ENCODE measurements at regions not wholly inside any gene's neighbourhood (a gene's known extent, or its start where the extent isn't known, plus 50 kb on each side); places are given as distances from the start of the nearest gene placed in this dataset.
"Not testable (repeated sequence)": the region's sequence is repeated elsewhere in the genome, so short reads cannot be mapped to it uniquely, and the experiment has no call there.

DNA sequence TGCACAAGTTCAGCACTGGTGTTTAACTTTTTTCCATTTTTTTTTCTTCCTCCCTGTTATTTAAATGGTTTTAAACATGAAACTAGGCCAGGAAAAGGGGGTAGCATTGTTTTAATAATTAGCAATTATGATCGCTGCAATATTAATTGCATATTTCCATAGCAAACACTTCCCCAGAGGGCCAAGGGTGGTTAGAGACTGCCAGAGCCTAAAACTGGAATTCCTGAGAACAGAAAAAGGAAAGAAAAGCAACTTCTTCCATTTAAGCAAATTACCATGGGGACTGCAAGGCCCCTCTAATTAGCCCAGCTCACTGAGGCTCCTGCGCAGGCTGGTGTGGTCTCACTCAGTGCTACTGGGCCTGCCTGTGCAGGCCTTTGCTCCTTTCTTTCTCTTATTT, 201.5 kb downstream of the SMAD2 start:
- DNase-seq (ENCODE audit: low read depth in 2 of 2), result no peak

GRCh38 chr18:47727409-47727808, 203.1 kb downstream of the SMAD2 start:
- no peak for DNase-seq (ENCODE audit: low read depth in 2 of 2)

- DNase-seq (ENCODE audit: low read depth in 2 of 2), result no peak
Measured at GRCh38 chr18:47726550-47726949, 203.9 kb downstream of the SMAD2 start.

GRCh38 chr18:47725656-47726055, 204.8 kb downstream of the SMAD2 start:
- no peak for DNase-seq (ENCODE audit: low read depth in 2 of 2)

- no peak for DNase-seq (ENCODE audit: low read depth in 2 of 2)
Measured at GRCh38 chr18:47724186-47724975, 206.1 kb downstream of the SMAD2 start.

DNA sequence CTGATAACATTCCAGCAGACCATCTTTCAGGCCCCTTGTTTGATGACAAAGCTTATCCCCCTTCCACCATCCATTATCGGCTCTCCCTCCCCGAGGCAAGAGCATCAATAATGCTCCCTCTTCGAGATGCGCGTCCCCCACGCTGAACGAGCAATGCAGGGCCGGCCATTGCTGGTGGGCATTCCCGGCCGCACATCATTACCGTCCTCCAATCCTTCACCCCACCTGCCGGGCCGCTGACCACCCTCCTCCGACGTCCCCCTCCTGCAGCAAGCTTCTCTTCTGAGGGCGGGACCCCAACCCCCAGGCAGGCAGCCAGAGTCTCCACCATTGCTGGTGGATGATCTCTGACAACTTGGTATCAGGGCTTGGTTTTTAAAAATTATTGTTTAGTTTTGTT, 208.6 kb downstream of the SMAD2 start:
- DNase-seq (ENCODE audit: low read depth in 2 of 2), result no peak

DNA sequence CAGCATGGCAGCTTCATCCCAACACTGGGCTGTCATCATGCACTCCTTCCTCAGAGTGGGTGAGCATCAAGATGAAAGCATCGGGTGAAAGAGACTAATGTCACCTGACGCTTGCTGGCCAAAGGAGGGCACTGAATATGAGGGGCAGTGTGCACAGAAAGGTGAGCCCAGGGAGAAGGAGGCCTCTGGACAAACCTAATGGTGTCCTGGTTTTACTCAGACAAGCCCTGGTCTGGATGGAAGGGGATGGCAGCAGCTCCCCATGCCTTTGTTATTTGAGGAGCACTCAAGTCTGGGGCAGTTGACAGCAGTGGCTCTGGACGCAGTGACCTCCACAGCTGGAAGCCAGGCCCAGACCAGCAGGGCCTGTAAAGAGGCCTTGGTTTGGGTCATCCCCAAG, 209.7 kb downstream of the SMAD2 start:
- DNase-seq (ENCODE audit: low read depth in 2 of 2), result no peak

DNA sequence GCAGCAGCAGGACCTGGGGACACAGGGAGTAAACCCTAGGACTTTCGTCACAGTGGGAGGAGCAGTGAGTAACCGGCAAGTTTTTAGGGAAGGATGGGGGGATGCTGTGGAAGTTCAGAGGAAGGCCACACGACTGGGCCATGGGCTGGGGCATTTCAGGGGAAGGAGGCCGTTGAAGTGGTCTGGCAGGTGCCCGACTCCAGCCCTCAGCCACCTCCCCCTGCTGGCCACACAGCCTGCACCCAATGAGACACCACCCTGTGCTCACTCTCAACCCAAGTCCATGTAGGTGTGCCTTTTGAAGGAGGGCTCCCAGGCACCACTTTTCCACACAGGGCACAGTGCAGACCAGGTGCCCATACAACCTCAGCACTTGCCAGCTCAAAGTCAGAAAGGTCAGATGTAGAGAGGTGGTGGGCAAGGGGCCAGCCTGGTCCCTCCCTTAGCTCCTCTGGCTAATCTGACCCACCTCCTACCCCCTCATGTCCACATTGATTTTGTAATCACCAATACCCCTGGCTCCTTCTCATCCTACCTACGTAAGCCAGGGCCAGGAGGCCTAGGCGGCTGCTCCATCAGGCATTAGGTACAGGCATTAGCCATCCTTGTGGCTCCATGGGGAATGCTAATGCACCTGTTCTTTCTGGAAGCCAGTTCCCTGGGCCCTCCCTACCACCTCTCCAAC, 211.2 kb downstream of the SMAD2 start:
- no peak for DNase-seq (ENCODE audit: low read depth in 2 of 2)

- no peak for DNase-seq (ENCODE audit: low read depth in 2 of 2)
Measured at GRCh38 chr18:47718646-47719045, 211.8 kb downstream of the SMAD2 start.

DNA sequence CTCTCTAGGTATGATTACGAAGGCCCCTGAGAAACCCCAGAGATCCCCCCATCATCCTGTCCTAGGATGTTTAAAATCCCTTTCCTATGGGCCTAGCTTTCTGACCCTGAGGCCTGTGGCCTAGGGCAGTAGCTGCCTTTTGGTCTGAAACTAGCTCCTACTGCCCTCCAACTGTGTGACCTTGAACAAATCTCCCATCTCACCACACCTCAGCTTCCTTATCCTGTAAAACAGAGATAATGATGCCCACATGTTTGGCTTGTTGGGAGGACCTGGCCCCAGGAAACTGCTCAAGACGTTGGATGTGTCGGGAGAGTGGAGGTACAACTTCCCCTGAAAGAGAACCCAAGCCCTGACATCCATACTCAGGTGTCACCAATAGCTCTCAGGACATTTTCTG, 213.2 kb downstream of the SMAD2 start:
- DNase-seq (ENCODE audit: low read depth in 2 of 2), result no peak

- DNase-seq (ENCODE audit: low read depth in 2 of 2), result no peak
Measured at GRCh38 chr18:47716632-47717185, 213.8 kb downstream of the SMAD2 start.

GRCh38 chr18:47710451-47710850, 220.0 kb downstream of the SMAD2 start:
- no peak for DNase-seq (ENCODE audit: low read depth in 2 of 2)

GRCh38 chr18:47709556-47709955, 220.9 kb downstream of the SMAD2 start:
- no peak for DNase-seq (ENCODE audit: low read depth in 2 of 2)

DNA sequence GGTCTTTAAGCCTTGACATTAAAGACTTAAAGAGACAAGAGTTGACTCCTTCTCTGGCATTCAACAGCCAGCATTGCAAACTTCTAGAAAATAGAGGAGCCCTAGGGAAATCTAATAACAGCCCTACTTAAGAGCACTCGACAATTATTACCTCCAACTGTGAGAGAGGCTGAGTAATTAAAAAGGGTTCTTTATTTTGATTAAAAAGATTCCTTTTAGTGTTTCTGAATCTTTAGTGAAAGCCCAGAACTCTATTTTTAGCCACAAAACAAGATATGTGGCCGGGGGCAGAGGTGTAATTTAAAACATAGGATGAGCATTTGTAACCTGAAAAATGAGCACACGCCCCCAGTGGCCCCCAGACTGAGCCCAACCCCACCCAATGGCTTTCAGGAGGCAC, 222.3 kb downstream of the SMAD2 start:
- DNase-seq (ENCODE audit: low read depth in 2 of 2), result no peak

DNA sequence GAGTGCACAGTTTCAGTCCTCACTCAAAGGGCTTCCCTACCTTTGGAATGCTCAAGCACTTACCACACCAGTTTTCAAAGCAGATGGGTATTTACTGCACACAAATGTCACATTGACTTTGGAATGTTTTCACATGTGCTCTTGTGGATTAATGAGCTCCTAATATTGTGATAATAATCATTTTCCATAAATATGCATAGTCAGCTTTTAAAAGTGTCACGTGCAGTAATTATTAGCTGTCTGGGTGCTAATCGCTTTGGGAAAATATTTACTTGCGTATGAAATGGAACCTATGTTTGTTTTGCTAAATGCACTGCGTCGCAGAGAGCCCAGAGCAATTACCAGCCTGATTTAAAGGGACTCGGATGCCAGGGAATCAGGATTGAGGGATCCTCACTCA, 229.3 kb downstream of the SMAD2 start:
- no peak for DNase-seq (ENCODE audit: low read depth in 2 of 2)

- no peak for DNase-seq (ENCODE audit: low read depth in 2 of 2)
Measured at GRCh38 chr18:47696870-47697269, 233.6 kb downstream of the SMAD2 start.

DNA sequence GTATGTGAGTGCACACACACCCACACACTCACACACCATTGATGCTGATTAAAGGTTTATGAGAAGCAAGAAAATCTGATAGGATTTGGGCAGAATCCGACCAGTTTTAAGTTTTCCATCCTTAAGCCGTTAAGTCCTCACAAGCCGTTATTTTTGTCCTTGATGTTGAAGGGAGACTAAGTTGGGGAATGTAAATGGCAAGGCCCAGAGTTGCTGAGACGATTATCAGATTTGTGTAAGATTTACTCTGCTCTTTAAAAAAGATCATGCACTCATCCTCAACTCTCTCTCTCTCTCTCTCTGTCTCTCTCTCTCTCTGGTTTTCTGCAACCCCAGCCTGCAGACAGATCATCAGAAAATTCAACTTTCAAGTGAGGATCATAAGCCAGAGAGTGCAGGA, 238.8 kb downstream of the SMAD2 start:
- DNase-seq (ENCODE audit: low read depth in 2 of 2), result no peak

- DNase-seq (ENCODE audit: low read depth in 2 of 2), result not testable (repeated sequence)
Measured at GRCh38 chr18:47690778-47691177, 239.7 kb downstream of the SMAD2 start.

DNA sequence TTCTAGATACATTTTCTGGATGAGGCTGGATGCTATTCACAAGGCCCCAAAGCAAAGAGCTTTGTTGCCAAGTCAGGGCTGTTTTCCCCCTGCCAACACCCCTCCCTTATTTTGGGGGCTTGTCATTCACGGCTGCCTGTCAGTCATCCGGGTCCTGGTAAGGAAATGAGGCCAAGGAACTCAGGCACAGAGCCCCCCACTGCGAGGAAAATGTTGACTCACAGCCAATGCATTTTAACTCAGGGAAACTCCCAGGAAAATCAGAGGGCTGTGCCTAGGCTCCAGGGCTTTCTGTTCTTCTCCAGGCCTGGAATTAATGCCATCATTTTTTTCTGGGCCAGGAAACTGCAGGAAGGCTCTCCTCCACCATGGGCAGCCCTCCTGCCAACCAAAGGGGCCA, 241.1 kb downstream of the SMAD2 start:
- no peak for DNase-seq (ENCODE audit: low read depth in 2 of 2)

- no peak for DNase-seq (ENCODE audit: low read depth in 2 of 2)
Measured at GRCh38 chr18:47686806-47687205, 243.7 kb downstream of the SMAD2 start.

DNA sequence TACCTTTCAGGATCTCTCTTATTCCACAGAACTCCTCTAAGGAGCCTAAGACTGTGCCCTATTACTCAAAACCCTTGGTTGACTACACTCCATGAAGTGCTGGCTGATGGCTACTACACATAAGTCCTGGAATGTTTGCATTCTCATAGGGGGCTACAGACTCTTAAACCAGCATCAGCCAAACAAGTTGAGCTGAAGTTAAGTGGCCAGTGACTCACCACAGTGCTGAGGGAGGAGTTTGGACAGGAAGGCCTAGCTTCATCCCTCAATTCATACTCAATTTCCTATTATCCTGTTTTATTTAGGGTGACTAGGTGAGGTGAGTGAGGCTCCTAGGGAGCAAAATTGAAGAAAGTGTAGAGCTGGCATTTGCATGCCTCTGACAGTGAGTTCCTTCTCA, 246.7 kb downstream of the SMAD2 start:
- peak; percentile 7 to 37 for DNase-seq (ENCODE audit: low read depth in 2 of 2)

DNA sequence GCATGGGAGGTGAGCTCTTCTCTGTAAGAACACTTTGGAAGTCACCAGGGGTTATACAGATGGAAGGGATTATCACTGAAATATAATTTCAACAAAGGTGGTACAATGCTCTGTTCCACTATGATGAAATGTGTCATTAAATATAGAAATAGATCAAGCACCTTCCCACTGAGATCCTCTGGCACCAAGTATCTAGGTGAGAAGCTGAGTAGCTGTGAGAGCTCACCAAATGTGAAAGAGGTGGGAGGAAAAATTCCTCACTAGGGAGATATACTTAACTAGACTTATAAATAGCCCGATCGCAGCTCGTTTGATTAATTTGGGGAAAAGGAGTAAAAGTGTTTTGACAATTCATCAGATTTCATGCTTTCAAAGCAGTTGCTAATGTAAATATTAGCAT, 247.6 kb downstream of the SMAD2 start:
- no peak for DNase-seq (ENCODE audit: low read depth in 2 of 2)

- DNase-seq (ENCODE audit: low read depth in 2 of 2), result no peak
Measured at GRCh38 chr18:47680488-47680887, 250.0 kb downstream of the SMAD2 start.
